Liver (tissue), 8 donors: ENCODE measurements at regions not wholly inside any gene's neighbourhood (a gene's known extent, or its start where the extent isn't known, plus 50 kb on each side); places are given as distances from the start of the nearest gene placed in this dataset.

Source experiments
- DNase-seq: peaks from one replicate; pipeline ENCODE4 v3.0.0-alpha.2; 2017; ENCODE audit warnings: low spot score
- H3K27ac ChIP-seq, 2 donors: one replicate each; pipeline ENCODE4 v1.7.0; 2013; ENCODE audit warnings: inconsistent platforms in 2 of 2, low read length in 2 of 2, control low read depth in 1 of 2, low read depth in 1 of 2, mild to moderate bottlenecking in 1 of 2
- H3K27me3 ChIP-seq, 4 donors: one replicate each; pipeline versions ENCODE4 v1.6.1 to v1.7.0; 2013; ENCODE audit warnings: low read length in 3 of 4, inconsistent platforms in 1 of 4, mild to moderate bottlenecking in 1 of 4, moderate library complexity in 1 of 4; ENCODE audit not compliant: control insufficient read depth in 4 of 4, insufficient read depth in 4 of 4
- H3K36me3 ChIP-seq, 4 donors: one replicate each; pipeline versions ENCODE4 v1.6.1 to v1.7.0; 2013; ENCODE audit warnings: low read length in 3 of 4, mild to moderate bottlenecking in 3 of 4, low read depth in 1 of 4, moderate library complexity in 1 of 4; ENCODE audit not compliant: control insufficient read depth in 4 of 4, insufficient read depth in 3 of 4
- H3K4me1 ChIP-seq, 4 donors: one replicate each; pipeline versions ENCODE4 v1.6.1 to v1.7.0; 2013; ENCODE audit warnings: low read length in 3 of 4, mild to moderate bottlenecking in 3 of 4, moderate library complexity in 1 of 4; ENCODE audit not compliant: control insufficient read depth in 4 of 4, insufficient read depth in 4 of 4
- H3K4me3 ChIP-seq, 3 donors: one replicate each; pipeline versions ENCODE4 v1.6.1 to v1.7.0; 2013; ENCODE audit warnings: low read length in 3 of 3, control low read depth in 1 of 3, low read depth in 1 of 3, mild to moderate bottlenecking in 1 of 3
- H3K9ac ChIP-seq, 2 donors: one replicate each; pipeline ENCODE4 v1.7.0; 2013; ENCODE audit warnings: low read length in 2 of 2, mild to moderate bottlenecking in 2 of 2, moderate library complexity in 2 of 2, control low read depth in 1 of 2, low read depth in 1 of 2
- H3K9me3 ChIP-seq, 4 donors: one replicate each; pipeline versions ENCODE4 v1.6.1 to v1.7.0; 2013; ENCODE audit warnings: low read length in 3 of 4; ENCODE audit not compliant: control insufficient read depth in 4 of 4
- CTCF ChIP-seq: fragments of 150-350 bp; IDR thresholded peaks from 2 replicates; pipeline ENCODE4 v1.5.1; 2017; ENCODE audit warnings: improper control_type of control experiment, low read depth, low read length; ENCODE audit not compliant: missing input control
- EGR1 ChIP-seq, 2 donors: IDR thresholded peaks; 2 replicates each; pipeline ENCODE4 v1.6.1; 2016 to 2018; ENCODE audit warnings: antibody characterized with exemption in 2 of 2, low read depth in 2 of 2
- FOXA1 ChIP-seq: IDR thresholded peaks from 2 replicates; pipeline ENCODE4 v1.6.1; 2016; ENCODE audit warnings: antibody characterized with exemption
- FOXA2 ChIP-seq: IDR thresholded peaks from 2 replicates; pipeline ENCODE4 v1.6.1; 2016; ENCODE audit warnings: antibody characterized with exemption
- GABPA ChIP-seq, 2 donors: IDR thresholded peaks in 1 of 2; conservative IDR thresholded peaks in 1 of 2; 2 replicates each; pipeline ENCODE4 v1.6.1; 2016; ENCODE audit warnings: antibody characterized with exemption in 2 of 2, mild to moderate bottlenecking in 1 of 2, moderate library complexity in 1 of 2
- HNF4A ChIP-seq, 2 donors: conservative IDR thresholded peaks; 2 replicates each; pipeline ENCODE4 v1.6.1; 2016; ENCODE audit warnings: antibody characterized with exemption in 2 of 2, mild to moderate bottlenecking in 2 of 2
- HNF4G ChIP-seq: IDR thresholded peaks from 2 replicates; pipeline ENCODE4 v1.6.1; 2016; ENCODE audit warnings: antibody characterized with exemption
- JUND ChIP-seq, 2 donors: IDR thresholded peaks; 2 replicates each; pipeline ENCODE4 v1.6.1; 2016; ENCODE audit warnings: antibody characterized with exemption in 2 of 2
- MAX ChIP-seq: IDR thresholded peaks from 2 replicates; pipeline ENCODE4 v1.6.1; 2016; ENCODE audit warnings: antibody characterized with exemption
- NR2F2 ChIP-seq: IDR thresholded peaks from 2 replicates; pipeline ENCODE4 v1.6.1; 2016; ENCODE audit warnings: antibody characterized with exemption
- RAD21 ChIP-seq, 2 donors: IDR thresholded peaks; 2 replicates each; pipeline ENCODE4 v1.6.1; 2016; ENCODE audit warnings: antibody characterized with exemption in 2 of 2, mild to moderate bottlenecking in 2 of 2
- REST ChIP-seq: IDR thresholded peaks from 2 replicates; pipeline ENCODE4 v1.6.1; 2016; ENCODE audit warnings: antibody characterized with exemption, mild to moderate bottlenecking
- RXRA ChIP-seq, 2 donors: IDR thresholded peaks; 2 replicates each; pipeline ENCODE4 v1.6.1; 2017 to 2018; ENCODE audit warnings: antibody characterized with exemption in 2 of 2, mild to moderate bottlenecking in 1 of 2
- SP1 ChIP-seq: IDR thresholded peaks from 2 replicates; pipeline ENCODE4 v1.6.1; 2018; ENCODE audit warnings: antibody characterized with exemption, mild to moderate bottlenecking
- TAF1 ChIP-seq: conservative IDR thresholded peaks from 2 replicates; pipeline ENCODE4 v1.6.1; 2016; ENCODE audit warnings: antibody characterized with exemption, mild to moderate bottlenecking
- YY1 ChIP-seq: IDR thresholded peaks from 2 replicates; pipeline ENCODE4 v1.6.1; 2016; ENCODE audit warnings: antibody characterized with exemption, mild to moderate bottlenecking
- ZBTB33 ChIP-seq: IDR thresholded peaks from 2 replicates; pipeline ENCODE4 v1.6.1; 2016; ENCODE audit warnings: antibody characterized with exemption
- WGBS: extraction: QIAGEN DNeasy Blood & Tissue Kit; methylation state at CpG from one replicate; pipeline ENCODE4 v1.1.7; 2013; 5-methylcytosine and 5-hydroxymethylcytosine counted together
- TF ChIP-seq, protein P1 (sequence below): IDR thresholded peaks from 2 replicates; pipeline ENCODE4 v1.6.1; 2016; ENCODE audit warnings: antibody characterized with exemption
- donor health status: healthy.
- donor health status: healthy.
- donor health status: healthy.
- donor health status: healthy.
- donor health status: healthy.

DNA sequence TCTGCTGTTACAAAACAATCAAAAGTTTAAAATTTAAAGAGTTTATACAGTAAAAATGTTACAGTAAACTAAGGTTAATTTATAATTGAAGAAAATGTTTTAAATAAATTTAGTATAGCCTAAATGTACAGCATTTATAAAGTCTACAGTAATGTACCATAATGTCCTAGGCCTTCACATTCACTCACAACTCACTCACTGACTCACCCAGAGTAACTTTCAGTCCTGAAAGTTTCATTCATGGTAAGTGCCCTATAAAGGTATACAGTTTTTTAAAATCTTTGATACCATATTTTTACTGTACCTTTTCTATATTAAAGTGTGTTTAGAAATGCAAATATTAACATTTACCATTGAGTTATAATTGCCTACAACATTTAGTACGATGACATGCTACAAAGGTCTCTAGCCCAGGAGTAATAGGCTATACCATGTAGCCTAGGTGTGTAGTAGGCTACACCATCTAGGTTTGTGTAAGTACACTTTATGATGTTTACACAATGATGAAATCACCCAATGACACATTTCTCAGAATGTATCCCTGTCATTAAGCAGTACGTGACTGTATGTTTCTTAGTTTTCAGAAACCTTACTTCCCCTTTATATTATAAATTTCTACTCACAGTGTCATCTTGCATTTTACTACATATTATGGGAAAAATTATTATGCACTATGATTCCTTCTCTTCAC lies 320.8 kb downstream of the ADAM29 start:
- H3K4me3 ChIP-seq, result no peak overlapping the region
- TF ChIP-seq TAF1 (no peak), ZBTB33 (no peak)
- TF ChIP-seq, protein P1, sequence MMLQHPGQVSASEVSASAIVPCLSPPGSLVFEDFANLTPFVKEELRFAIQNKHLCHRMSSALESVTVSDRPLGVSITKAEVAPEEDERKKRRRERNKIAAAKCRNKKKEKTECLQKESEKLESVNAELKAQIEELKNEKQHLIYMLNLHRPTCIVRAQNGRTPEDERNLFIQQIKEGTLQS, result no peak
- no peak for DNase-seq
- H3K4me1 ChIP-seq, result no peaks in the 10 kb centered on the region
- no peaks in the 10 kb centered on the region for H3K9me3 ChIP-seq
- 69% methylated on average over 2 of the region's 2 CpGs for WGBS
- no peaks in the 10 kb centered on the region for H3K36me3 ChIP-seq
- no peak overlapping the region for H3K27ac ChIP-seq
- no peak overlapping the region for H3K9ac ChIP-seq
- H3K27me3 ChIP-seq, result no peaks in the 10 kb centered on the region

GRCh38 chr4:175246941-175247340 lies 328.8 kb downstream of the ADAM29 start:
- TF ChIP-seq HNF4G (no peak), RAD21 (IDR thresholded peaks at IDR 0.05) (no peak), MAX (no peak), HNF4A (conservative IDR thresholded peaks at IDR 0.05) (no peak), FOXA2 (no peak), FOXA1 (no peak), JUND (IDR thresholded peaks at IDR 0.05) (no peak), NR2F2 (no peak), RXRA (IDR thresholded peaks at IDR 0.05) (no peak), GABPA (IDR thresholded peaks at IDR 0.05 in 1 of 2, conservative IDR thresholded peaks at IDR 0.05 in 1 of 2) (no peak), REST (no peak), CTCF (no peak), EGR1 (IDR thresholded peaks at IDR 0.05; ENCODE audit: low read depth in 2 of 2) (no peak), YY1 (no peak), TAF1 (no peak), ZBTB33 (no peak), SP1 (no peak)
- TF ChIP-seq, protein P1, result no peak
- Histone ChIP-seq H3K27me3 (no peaks in the 10 kb centered on the region), H3K36me3 (no peaks in the 10 kb centered on the region), H3K27ac (no peak overlapping the region), H3K9me3 (no peaks in the 10 kb centered on the region), H3K4me3 (no peak overlapping the region), H3K9ac (no peak overlapping the region), H3K4me1 (no peaks in the 10 kb centered on the region)
- no peak for DNase-seq
- WGBS, result 63% methylated on average over 3 of the region's 3 CpGs
